T-helper 2 cell treated with Interferon-gamma antibody and Interleukin-4, amounts not matched to agents 5 μg/mL and 100 μg/mL, for 36 hours (primary cell): ENCODE measurements at regions not wholly inside any gene's neighbourhood (a gene's known extent, or its start where the extent isn't known, plus 50 kb on each side); places are given as distances from the start of the nearest gene placed in this dataset.
"Not testable (repeated sequence)": the region's sequence is repeated elsewhere in the genome, so short reads cannot be mapped to it uniquely, and the experiment has no call there.

ENCODE experiments used
- DNase-seq: peaks from one replicate; pipeline ENCODE4 v3.0.0; 2021; ENCODE audit warnings: low spot score
- H3K27ac Mint-ChIP-seq: one replicate; pipeline ENCODE4 v1.8.0; 2021; ENCODE audit warnings: mild to moderate bottlenecking, mixed read lengths
- H3K27me3 Mint-ChIP-seq: one replicate; pipeline ENCODE4 v1.8.0; 2021; ENCODE audit warnings: low read depth, mixed read lengths
- H3K36me3 Mint-ChIP-seq: one replicate; pipeline ENCODE4 v1.8.0; 2021; ENCODE audit warnings: low read depth, mixed read lengths
- H3K4me1 Mint-ChIP-seq: one replicate; pipeline ENCODE4 v1.8.0; 2021; ENCODE audit warnings: low read depth, mixed read lengths
- H3K4me3 Mint-ChIP-seq: one replicate; pipeline ENCODE4 v1.8.0; 2022; ENCODE audit warnings: mild to moderate bottlenecking, moderate library complexity, mixed read lengths
- H3K9me3 Mint-ChIP-seq: one replicate; pipeline ENCODE4 v1.8.0; 2021; ENCODE audit warnings: mixed read lengths

GRCh38 chr1:98286656-98287055 is 365.8 kb upstream of the DPYD start:
- H3K4me3 Mint-ChIP-seq: no peak overlapping the region
- H3K36me3 Mint-ChIP-seq: no peaks in the 10 kb centered on the region
- H3K27ac Mint-ChIP-seq: no peak overlapping the region
- H3K9me3 Mint-ChIP-seq: no peaks in the 10 kb centered on the region
- H3K4me1 Mint-ChIP-seq: no peaks in the 10 kb centered on the region
- no peak for DNase-seq
- no peaks in the 10 kb centered on the region for H3K27me3 Mint-ChIP-seq

DNA sequence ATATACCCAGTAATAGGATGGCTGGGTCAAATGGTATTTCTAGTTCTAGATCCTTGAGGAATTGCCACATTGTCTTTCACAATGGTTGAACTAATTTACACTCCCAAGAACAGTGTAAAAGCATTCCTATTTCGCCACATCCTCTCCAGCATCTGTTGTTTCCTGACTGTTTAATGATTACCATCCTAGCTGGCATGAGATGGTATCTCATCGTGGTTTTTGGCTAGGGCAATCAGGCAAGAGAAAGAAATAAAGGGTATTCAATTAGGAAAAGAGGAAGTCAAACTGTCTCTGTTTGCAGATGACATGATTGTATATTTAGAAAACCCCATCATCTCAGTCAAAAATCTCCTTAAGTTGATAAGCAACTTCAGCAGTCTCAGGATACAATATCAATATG is 364.5 kb upstream of the DPYD start:
- not testable (repeated sequence) for H3K36me3 Mint-ChIP-seq, H3K4me3 Mint-ChIP-seq, H3K27me3 Mint-ChIP-seq, H3K9me3 Mint-ChIP-seq, DNase-seq, H3K4me1 Mint-ChIP-seq, H3K27ac Mint-ChIP-seq

- Mint-ChIP-seq H3K36me3 (no peaks in the 10 kb centered on the region), H3K27me3 (no peaks in the 10 kb centered on the region), H3K27ac (no peak overlapping the region), H3K4me1 (no peaks in the 10 kb centered on the region), H3K4me3 (no peak overlapping the region), H3K9me3 (no peaks in the 10 kb centered on the region)
- no peak for DNase-seq
These were observed 359.2 kb upstream of the DPYD start for GRCh38 chr1:98280049-98280448.

DNA sequence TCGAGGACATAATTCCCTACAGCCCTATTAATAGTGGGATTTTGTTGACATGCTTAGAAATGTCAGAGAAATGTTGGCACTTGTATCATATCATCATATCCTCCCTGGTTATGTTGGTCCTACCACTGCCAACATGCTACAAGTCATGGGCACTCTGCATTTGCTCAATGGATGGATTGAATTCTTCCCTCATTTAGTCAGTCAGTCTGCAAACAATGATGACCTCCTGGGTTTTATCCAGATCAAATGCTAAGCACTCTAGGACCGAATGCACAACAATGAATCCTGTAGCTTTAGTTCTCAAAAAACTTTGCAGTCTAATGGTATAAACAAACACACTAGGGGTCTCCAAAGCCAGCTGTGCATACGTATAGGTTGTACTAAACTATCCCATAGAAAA is 357.2 kb upstream of the DPYD start:
- Mint-ChIP-seq H3K27ac (no peak overlapping the region), H3K36me3 (no peaks in the 10 kb centered on the region), H3K4me3 (no peak overlapping the region), H3K27me3 (no peaks in the 10 kb centered on the region), H3K9me3 (no peaks in the 10 kb centered on the region), H3K4me1 (no peaks in the 10 kb centered on the region)
- no peak for DNase-seq

- no peak overlapping the region for H3K4me3 Mint-ChIP-seq
- no peaks in the 10 kb centered on the region for H3K9me3 Mint-ChIP-seq
- DNase-seq: no peak
- no peaks in the 10 kb centered on the region for H3K27me3 Mint-ChIP-seq
- H3K27ac Mint-ChIP-seq: no peak overlapping the region
- no peaks in the 10 kb centered on the region for H3K36me3 Mint-ChIP-seq
- H3K4me1 Mint-ChIP-seq: no peaks in the 10 kb centered on the region
These were observed 356.3 kb upstream of the DPYD start for GRCh38 chr1:98277118-98277517.

GRCh38 chr1:98276514-98276913 is 355.7 kb upstream of the DPYD start:
- no peaks in the 10 kb centered on the region for H3K9me3 Mint-ChIP-seq
- H3K4me3 Mint-ChIP-seq: no peak overlapping the region
- H3K4me1 Mint-ChIP-seq: no peaks in the 10 kb centered on the region
- no peaks in the 10 kb centered on the region for H3K36me3 Mint-ChIP-seq
- H3K27me3 Mint-ChIP-seq: no peaks in the 10 kb centered on the region
- DNase-seq: no peak
- no peak overlapping the region for H3K27ac Mint-ChIP-seq

DNA sequence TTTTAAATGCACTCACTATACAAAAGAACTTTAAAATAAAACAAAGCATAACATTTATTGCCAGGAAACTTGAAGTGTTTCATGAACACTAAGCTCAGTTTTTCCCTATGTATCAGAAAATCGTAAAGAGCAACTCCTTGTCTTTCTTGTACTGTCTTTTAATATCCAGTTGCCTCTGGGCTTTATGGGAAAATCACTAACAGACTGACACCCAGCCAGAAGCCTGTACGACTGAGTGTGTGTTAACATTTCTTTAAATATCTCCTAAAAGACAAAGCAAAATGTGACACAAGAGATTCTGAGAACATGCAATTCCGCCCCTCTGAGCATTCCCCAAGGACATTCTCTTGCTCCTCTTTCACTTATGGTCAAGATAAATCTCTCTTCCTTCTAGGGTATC is 347.5 kb upstream of the DPYD start:
- Mint-ChIP-seq H3K9me3 (no peaks in the 10 kb centered on the region), H3K27me3 (no peaks in the 10 kb centered on the region), H3K4me1 (no peaks in the 10 kb centered on the region), H3K27ac (no peak overlapping the region), H3K36me3 (no peaks in the 10 kb centered on the region), H3K4me3 (no peak overlapping the region)
- no peak for DNase-seq

DNA sequence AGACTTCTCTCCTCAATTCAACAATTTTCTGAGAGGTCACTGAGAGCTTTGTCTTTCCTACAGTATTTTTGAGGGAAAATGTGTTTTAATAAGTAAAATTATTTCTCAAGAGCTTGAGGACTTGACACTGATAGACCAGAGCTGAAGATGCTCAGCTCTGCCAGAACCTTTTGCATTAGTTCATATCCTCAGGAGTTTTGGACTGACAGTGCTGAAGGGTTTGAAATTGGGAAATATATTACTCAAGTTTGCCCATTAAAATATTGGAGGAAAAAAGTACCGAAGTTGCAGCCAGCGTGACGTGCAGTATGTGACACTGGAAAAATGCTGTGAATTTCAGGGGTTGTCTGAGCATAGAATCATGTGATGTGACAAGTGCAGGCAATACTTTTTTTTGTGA is 346.6 kb upstream of the DPYD start:
- Mint-ChIP-seq H3K4me1 (no peaks in the 10 kb centered on the region), H3K36me3 (no peaks in the 10 kb centered on the region), H3K9me3 (no peaks in the 10 kb centered on the region), H3K27ac (no peak overlapping the region), H3K27me3 (no peaks in the 10 kb centered on the region), H3K4me3 (no peak overlapping the region)
- no peak for DNase-seq

DNA sequence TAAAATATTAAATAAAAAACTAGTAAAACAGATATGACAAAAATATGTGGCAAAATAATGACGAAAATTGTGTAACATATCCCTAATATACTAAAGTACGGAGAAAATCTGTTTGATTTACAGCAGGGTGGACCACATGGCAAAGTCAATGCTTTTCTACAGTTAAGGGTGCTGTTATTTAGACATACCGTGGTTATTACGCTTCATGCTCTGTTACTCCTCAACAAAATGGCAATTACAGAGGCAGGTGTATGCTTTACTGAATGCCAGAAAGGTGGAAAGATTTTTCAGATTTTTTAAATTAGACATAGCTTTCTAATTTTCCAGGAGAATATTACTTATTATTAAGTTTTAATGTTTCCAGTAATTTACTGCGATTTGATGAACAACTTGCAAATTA is 343.9 kb upstream of the DPYD start:
- H3K27ac Mint-ChIP-seq: no peak overlapping the region
- H3K4me3 Mint-ChIP-seq: no peak overlapping the region
- no peaks in the 10 kb centered on the region for H3K36me3 Mint-ChIP-seq
- no peaks in the 10 kb centered on the region for H3K9me3 Mint-ChIP-seq
- DNase-seq: no peak
- no peaks in the 10 kb centered on the region for H3K4me1 Mint-ChIP-seq
- H3K27me3 Mint-ChIP-seq: no peaks in the 10 kb centered on the region

GRCh38 chr1:98260839-98261238 is 340.0 kb upstream of the DPYD start:
- no peaks in the 10 kb centered on the region for H3K4me1 Mint-ChIP-seq
- H3K27me3 Mint-ChIP-seq: no peaks in the 10 kb centered on the region
- no peak overlapping the region for H3K27ac Mint-ChIP-seq
- H3K9me3 Mint-ChIP-seq: no peaks in the 10 kb centered on the region
- H3K36me3 Mint-ChIP-seq: no peaks in the 10 kb centered on the region
- DNase-seq: no peak
- no peak overlapping the region for H3K4me3 Mint-ChIP-seq

DNA sequence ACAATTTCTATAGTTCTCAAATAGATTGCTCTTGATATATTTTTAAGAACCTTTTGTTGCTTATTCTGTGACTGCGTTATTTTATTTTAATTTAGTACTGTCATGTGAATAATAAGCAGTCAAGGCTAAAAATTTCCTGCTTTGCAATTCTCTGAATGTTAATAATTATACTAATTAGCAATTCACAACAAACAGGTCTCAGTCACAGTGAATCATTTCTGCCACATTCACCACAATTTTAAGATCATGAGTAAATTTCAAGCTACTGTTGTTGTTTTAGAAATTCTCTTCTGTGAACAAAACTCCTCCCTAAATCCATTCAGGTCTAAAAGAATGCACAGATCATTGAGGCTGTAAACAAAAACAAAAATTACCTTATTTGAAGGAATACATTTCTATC is 339.6 kb upstream of the DPYD start:
- Mint-ChIP-seq H3K36me3 (no peaks in the 10 kb centered on the region), H3K4me1 (no peaks in the 10 kb centered on the region), H3K9me3 (no peaks in the 10 kb centered on the region), H3K27ac (no peak overlapping the region), H3K4me3 (no peak overlapping the region), H3K27me3 (no peaks in the 10 kb centered on the region)
- DNase-seq: no peak

DNA sequence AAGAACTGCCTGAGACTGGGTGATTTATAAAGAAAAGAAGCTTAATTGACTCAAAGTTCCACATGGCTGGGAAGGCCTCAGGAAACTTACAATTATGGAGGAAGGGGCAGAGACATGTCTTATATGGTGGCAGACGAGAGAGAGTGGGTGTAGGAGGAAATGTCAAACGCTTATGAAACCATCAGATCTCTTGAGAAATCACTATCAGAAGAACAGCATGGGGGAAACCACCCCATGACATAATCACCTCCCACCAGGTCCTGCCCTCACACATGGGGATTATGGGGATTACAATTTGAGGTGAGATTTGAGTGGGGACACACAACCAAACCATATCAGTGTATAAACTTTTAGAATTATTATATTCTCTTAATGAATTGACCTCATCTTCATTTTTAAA is 335.9 kb upstream of the DPYD start:
- Mint-ChIP-seq H3K9me3 (no peaks in the 10 kb centered on the region), H3K27ac (no peak overlapping the region), H3K4me1 (no peaks in the 10 kb centered on the region), H3K36me3 (no peaks in the 10 kb centered on the region), H3K4me3 (no peak overlapping the region), H3K27me3 (no peaks in the 10 kb centered on the region)
- no peak for DNase-seq

DNA sequence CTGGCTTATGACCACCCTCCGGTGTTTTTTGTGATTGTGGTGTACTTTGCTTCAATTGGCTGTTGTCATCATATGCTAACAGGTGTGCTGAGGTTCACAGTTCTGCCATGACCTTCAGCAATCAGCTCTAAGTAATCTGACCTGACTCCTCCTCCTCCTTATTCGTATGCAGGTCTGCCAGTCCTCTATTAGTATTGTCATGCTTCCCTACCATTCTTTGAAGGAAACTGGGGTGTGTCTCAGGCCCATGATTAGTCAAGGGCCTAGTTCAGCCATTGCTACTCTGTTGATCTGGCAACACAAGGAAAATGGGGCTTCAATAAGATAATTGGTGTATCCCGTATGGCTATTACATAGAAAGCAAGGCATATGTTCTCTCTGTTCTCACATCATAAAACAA is 332.3 kb upstream of the DPYD start:
- Mint-ChIP-seq H3K4me1 (no peaks in the 10 kb centered on the region), H3K4me3 (no peak overlapping the region), H3K27ac (no peak overlapping the region), H3K27me3 (no peaks in the 10 kb centered on the region), H3K36me3 (no peaks in the 10 kb centered on the region), H3K9me3 (peaks cover 6% of the 10 kb centered on the region)
- no peak for DNase-seq

GRCh38 chr1:98251497-98251896 is 330.7 kb upstream of the DPYD start:
- Mint-ChIP-seq H3K27me3 (no peaks in the 10 kb centered on the region), H3K4me1 (no peaks in the 10 kb centered on the region), H3K27ac (no peak overlapping the region), H3K4me3 (no peak overlapping the region), H3K9me3 (peaks cover 6% of the 10 kb centered on the region), H3K36me3 (no peaks in the 10 kb centered on the region)
- no peak for DNase-seq

DNA sequence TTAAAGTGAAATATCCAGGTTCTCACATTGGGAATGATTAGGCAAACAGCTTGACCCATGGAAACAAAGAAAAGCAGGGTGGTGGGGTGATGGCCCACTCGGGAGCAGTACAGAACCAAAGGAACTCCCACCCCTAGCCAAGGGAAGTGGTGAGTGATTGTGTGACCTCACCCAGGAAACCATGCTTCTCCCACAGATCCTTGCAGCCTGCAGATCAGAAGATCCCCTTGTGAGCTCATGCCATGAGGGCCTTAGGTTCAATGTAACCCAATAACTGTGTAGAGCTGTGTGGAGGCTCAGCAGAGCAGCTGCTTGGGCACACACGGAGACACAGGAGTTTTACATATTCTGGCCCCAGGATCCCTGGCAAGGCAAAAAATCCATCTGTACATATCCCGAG is 311.8 kb upstream of the DPYD start:
- Mint-ChIP-seq H3K27me3 (no peaks in the 10 kb centered on the region), H3K4me1 (no peaks in the 10 kb centered on the region), H3K36me3 (no peaks in the 10 kb centered on the region), H3K9me3 (peaks cover 26% of the 10 kb centered on the region), H3K4me3 (no peak overlapping the region), H3K27ac (no peak overlapping the region)
- DNase-seq: no peak

DNA sequence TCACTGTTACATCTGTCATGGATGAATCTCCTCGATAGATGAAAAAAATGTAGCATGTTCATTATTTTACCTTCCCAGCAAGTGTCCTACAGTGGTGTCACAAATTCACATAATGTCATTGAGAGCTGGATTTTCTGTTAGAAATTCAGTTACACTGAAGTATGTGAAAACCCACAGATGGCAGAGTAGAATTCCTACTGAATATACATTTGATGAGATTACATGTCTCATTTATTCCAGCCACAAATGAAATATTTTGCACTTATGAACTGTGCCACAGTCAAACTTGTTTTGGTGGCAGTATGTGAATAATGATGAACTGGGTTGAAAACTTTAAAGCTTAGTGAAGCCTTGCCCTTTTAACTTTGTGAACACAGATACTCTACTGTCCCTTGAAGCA is 301.9 kb upstream of the DPYD start:
- H3K4me3 Mint-ChIP-seq: no peak overlapping the region
- H3K9me3 Mint-ChIP-seq: no peaks in the 10 kb centered on the region
- no peak for DNase-seq
- no peaks in the 10 kb centered on the region for H3K4me1 Mint-ChIP-seq
- H3K36me3 Mint-ChIP-seq: no peaks in the 10 kb centered on the region
- H3K27ac Mint-ChIP-seq: no peak overlapping the region
- no peaks in the 10 kb centered on the region for H3K27me3 Mint-ChIP-seq
